DMS53 treated with DMSO at 0.1 percent for 48 hours (cell line): ENCODE measurements at regions not wholly inside any gene's neighbourhood (a gene's known extent, or its start where the extent isn't known, plus 50 kb on each side); places are given as distances from the start of the nearest gene placed in this dataset.

Experiments used
- DNase-seq: peaks from one replicate; lab custom pipeline; 2025; ENCODE audit not compliant: unreplicated experiment; lab: John Stamatoyannopoulos, UW

- DNase-seq = no peak
Measured at GRCh38 chr2:129071531-129071930, 752.9 kb upstream of the HS6ST1 start.

DNA sequence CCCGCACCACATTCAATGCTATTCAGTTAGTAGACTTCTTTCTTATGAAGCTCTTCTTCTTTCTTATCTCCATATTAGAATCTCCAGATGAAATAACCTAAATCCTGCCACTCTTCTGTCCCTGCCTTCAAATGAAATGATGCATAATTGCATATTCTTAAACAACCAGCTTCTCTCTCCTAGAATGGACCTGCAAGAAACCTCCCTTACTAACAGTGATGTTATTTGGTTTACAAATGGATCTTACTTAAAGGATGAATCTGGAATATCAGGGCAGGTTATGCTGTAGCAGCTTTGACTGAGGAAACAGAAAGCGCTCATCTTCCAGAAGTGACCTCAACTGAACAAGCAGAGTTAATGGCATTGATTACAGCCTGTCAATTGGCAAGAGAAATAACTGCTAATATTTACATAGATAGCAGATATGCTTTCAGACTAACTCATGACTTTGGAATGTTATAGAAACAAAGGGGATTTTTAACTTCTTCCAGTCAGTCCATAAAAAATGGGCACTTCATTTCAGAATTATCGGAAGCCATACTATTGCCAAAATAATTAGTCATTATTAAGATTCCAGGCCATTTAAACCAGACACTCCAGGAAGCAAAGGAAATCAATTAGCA lies 755.7 kb upstream of the HS6ST1 start:
- no peak for DNase-seq

GRCh38 chr2:129078548-129078947 lies 759.9 kb upstream of the HS6ST1 start:
- no peak for DNase-seq

GRCh38 chr2:129080715-129081476 lies 762.2 kb upstream of the HS6ST1 start:
- no peak for DNase-seq

- no peak for DNase-seq
Measured at GRCh38 chr2:129085386-129085785, 766.7 kb upstream of the HS6ST1 start.

DNA sequence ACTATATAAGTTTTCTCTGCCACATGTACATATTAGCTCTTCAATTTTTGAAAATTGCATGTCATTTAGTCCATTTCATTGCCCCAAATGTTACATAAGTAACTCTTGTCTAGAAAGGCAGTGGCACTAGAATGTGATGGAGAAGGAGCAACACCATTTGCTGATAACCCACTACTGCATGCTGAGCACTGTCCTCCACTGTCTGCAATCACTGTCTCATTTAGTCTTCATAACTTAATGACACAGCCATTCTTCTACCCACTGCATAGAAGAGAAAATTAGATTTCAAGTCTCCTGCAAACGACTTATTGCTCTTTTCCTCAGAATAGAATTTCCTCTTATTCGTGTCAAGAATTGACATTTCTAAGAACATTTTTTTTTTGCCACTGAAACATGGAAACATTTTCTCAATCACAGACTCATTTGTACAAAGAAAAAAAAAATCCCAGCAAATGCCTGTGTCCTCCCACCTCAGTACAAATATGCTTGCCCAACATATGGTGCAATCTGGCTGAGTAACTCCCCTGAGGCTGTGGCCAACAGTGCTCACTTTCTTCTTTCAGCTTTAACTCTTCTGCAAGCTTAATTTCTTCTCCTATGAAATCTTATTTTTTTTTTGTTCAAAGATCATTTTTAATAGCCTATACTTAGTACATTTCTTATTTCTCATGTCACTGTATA lies 768.6 kb upstream of the HS6ST1 start:
- no peak for DNase-seq

DNA sequence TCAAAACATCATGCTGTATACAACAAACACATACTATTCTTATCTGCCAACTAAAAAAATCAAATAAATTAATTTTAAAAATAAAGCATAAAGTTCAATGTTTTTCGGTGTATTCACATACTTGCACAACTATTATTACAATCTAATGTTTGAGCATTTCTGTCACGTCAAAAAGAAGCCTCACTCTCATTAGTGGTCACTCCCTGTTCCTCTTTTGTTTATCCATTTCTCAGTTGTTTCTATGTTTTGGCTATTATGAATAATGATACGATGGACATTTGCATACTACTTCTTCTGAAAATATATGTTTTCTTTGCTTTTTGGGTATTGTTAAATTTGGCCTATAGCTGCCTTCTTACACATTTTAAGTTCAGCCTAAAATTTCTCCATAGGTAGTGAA lies 773.0 kb upstream of the HS6ST1 start:
- no peak for DNase-seq

DNA sequence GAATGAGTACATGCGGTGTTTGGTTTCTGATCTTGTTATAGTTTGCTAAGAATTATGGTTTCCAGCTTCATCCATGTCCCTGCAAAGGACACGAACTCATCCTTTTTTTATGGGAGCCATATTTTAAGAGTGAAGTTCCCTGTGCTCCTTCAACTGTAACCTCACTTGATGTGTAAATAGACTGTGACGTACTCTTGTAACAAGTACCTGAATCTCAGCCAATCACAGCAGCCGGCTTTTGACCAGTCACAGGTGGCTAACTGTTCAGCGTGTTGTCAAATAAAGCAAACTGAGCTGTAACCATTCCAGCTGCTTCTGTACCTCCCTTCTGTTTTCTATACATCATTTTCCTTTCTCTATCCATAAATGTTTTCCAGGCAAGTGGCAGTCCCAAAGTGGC lies 774.3 kb upstream of the HS6ST1 start:
- DNase-seq = peak; percentile 72

GRCh38 chr2:129101186-129101585 lies 782.5 kb upstream of the HS6ST1 start:
- DNase-seq = no peak

- peak; percentile 0 for DNase-seq
Measured at GRCh38 chr2:129103936-129104878, 785.5 kb upstream of the HS6ST1 start.

DNA sequence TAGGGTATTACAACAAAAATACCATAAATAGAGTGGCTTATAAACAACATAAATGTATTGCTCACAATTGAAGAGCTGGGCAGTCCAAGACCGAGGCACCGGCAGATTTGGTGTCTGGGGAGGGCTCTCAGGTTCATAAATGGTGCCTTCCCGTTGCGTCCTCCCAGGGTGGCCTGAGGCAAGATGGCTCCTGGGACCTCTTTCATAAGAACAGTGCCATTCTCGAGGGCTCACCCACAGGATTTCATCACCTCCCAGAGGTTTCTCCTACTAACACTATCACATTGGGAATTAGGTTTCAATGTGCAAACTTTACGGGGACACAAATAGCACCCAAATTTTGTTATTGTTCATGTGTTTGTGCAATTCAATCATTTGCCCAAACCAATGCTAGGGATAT lies 793.5 kb upstream of the HS6ST1 start:
- DNase-seq = no peak

DNA sequence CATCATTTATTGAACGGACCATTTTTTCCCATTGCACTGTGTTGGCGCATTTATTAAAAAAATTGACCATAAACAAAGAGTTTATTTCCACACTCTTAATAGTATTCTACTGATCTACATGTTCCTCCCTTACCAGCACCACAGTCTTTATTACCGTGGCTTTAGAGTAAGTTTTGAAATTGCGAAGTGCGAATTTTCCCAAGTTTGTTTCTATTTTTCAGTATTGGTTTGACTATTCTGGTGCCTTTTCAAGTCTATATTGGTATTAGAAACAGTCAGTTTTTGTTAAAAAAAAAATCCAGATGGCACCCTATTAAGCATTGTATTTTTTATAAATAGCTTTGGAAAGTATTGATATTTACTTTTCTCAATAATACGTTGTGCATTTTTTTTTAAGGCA lies 795.1 kb upstream of the HS6ST1 start:
- no peak for DNase-seq

DNA sequence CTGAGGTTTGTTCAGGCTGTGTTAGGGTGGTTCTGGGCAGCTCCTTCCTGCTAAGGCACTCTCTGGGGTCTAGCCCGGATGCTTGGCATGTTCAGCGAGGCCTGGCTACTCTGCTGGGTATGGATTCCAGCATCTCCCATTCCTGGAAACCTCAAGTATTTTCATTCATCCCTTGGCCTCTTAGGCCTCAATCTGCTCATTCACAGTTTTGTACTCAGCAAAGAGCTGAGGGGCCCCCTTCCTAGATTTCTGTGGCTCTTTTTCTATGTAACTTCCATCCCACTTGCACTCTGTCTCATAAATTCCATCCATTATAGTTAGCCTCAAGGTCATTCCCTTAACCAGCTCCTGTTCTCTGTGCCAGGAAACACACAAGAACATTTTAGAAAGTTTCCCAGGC lies 798.8 kb upstream of the HS6ST1 start:
- no peak for DNase-seq

DNA sequence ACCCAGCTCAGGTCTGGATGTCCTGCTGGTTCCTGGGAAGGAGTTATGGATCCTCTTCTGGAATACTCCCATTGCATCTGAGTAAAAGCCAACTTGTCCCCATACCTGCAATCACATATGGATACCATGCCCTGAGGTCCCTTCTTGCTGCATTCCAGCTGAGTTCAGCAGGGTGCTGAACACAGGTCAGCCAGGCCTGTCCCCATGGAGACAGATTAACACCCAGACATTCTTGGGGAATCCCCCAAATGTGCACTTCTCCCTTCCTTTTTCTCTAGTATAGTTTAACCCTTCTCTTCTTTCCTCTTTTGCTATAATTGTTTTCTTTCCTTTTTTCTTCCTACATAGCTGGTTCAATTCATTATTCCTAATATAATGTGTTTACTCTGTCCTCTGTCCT lies 799.6 kb upstream of the HS6ST1 start:
- no peak for DNase-seq

GRCh38 chr2:129129087-129129486 lies 810.4 kb upstream of the HS6ST1 start:
- DNase-seq = no peak

DNA sequence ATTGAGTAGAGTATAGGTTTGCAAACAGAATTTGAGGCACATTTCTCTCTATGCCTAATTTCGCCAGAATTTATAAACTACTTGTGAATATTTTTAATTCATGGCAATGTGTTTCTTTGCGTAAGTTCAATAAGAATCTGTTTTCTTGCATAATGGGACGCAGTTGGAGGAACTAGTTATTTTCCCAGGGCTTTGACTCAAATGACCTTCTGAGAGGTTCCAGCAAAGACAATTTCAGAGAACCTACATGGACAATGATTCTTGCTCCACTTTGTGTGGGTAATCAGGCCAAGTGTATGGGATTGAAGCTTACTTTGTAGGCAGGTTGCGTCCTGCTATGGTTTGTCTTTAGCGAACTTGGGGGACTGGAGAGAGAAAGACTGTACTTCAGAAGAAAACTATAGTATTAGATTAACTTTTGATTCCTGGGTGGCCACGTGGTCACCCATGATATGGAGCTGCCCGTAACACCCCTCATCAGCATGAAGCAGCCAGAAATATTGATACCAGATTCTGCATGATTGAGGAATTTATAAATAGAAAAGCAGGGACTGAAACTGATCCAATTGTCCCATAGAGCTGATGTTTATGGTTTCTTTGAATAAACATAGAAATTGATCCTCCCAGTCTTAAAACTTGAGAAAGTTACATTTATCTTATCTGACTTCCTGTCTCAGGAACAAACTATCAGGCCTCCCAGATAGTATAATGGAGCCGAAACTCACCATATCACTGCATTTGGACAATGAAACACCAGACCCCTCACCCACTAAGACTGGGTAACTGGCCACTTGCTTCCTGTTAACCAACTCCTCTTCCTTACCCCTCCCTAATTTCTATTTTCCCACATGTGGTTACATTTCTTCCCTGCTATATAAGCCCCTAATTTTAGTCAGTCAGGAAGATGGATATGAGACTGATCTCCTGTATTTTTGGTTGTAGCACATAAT lies 815.3 kb upstream of the HS6ST1 start:
- no peak for DNase-seq

DNA sequence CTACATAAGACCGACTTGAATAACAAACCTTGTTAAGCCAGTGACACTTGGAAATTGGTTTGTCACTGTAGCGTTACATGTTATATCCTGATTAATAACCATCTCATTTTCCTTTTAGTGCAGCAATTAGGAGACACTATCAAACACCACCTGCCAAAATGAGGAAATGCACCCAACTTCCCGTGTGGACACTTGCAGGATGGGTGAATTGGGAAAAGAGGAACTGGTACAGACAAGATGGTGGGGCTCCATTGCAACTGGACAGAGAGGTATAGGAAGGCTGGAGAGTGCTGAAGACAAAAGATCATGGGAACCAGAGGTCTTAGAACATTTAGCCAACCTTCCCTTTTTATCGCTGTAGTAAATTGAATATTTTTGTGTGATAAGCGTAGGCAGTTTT lies 816.3 kb upstream of the HS6ST1 start:
- no peak for DNase-seq

DNA sequence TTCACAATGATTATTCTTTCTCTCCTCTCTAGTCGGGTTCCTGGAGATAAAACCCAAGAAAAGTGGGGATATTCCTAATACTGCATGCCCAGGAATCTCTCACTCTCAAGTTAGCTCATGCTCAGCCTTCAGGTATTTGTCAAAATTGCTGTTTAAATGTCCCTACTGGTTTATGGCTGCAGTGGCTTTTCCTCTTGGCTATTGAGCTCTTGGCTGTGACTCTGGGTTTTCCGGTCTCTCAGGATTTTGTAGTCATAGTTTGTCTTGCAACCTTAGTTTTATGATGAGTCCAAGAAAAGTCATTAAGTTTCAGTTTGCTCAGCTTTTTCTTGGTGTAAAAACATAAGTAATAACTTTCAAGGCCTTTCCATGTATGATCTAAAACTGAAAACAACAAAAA lies 820.7 kb upstream of the HS6ST1 start:
- no peak for DNase-seq

DNA sequence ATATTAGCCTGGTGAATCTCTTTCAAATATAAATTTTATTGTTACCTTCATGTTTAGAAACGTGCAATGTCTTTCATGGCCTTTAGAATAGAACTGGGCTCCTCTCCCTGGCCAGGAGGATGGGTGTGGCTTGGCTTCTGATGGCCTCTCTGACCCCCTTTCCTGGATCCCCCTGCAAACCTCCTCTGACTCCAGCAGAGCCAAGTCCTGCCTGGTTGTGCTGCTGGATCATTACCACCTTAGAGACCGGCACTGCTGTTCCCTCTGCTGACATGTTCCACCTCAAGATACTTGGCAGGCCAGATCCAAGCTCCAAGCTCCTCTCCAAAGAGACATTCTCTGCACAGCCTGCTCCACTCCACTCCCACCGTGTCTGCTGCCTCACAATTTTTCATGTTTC lies 823.8 kb upstream of the HS6ST1 start:
- no peak for DNase-seq
